Activated CD4-positive, alpha-beta T cell treated with anti-CD3 and anti-CD28 coated beads, Interleukin-2, Interleukin-6, amounts not matched to agents 100 ng/mL and 50 ng/mL, durations not matched to agents 16 hours and 8 hours (primary cell): ENCODE measurements at regions not wholly inside any gene's neighbourhood (a gene's known extent, or its start where the extent isn't known, plus 50 kb on each side); places are given as distances from the start of the nearest gene placed in this dataset.
"Not testable (repeated sequence)": the region's sequence is repeated elsewhere in the genome, so short reads cannot be mapped to it uniquely, and the experiment has no call there.

Experiments
- DNase-seq: peaks from one replicate; pipeline ENCODE4 v3.0.0-alpha.2; 2020

GRCh38 chr6:6091608-6092002, 84.9 kb upstream of the NRN1 start:
- peak; percentile 25 for DNase-seq

GRCh38 chr6:6090861-6091607, 84.3 kb upstream of the NRN1 start:
- DNase-seq, result no peak

DNA sequence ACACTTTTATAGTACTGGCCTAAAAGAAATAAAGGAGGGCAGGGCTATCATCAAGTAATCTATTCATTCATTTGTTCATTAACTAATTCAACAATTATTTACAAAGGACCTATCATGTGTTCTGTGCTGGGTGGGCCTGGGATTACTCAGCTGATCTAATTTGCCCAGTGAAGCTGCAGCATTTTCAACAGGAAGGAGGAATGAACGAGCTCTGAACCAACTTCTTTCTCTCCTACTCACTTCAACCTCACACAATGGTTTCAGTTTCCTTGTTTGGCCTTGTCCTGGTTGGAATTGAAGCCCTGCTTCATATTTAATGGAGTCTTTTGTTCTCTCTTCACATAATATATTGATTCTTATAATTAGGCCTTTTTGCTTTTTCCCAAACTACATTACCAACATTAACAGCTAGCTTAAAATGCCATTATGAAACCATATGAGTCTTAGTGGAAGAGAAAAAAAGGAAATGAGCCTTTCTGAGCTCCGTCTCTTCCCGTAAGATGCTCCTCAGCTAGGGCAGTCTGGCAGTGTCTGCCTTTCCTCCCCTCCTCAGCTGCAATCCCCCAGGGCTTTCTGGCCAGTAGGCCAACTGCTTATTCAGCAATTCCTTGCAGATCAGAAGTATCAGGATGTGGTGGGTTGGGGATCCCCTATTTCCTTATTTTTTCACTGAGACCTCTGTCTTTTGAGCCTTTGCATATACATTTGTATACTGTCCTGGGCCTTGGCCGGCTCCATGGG, 79.4 kb upstream of the NRN1 start:
- no peak for DNase-seq

DNA sequence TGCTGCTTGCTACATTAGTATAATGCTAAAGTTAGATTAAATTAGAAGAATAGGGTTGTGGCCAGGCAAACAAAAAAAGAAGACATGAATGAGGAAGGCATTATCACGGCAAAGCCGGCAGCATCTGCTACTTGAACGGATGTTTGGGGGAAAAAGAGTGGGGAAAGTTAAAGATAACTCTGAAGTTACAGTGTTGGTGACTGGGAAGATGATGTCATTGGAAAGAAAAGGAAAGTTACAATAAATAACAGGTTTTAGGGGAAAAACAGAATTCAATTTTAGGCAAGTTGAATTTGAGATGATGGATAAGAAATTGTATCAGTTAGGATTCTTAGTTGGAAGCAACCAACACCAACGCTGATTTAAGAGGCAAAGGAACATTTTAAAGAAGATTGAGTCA, 74.2 kb upstream of the NRN1 start:
- no peak for DNase-seq

GRCh38 chr6:6074190-6074589, 67.5 kb upstream of the NRN1 start:
- no peak for DNase-seq

- not testable (repeated sequence) for DNase-seq
Observed at GRCh38 chr6:6068157-6068556, 61.4 kb upstream of the NRN1 start.

- DNase-seq, result no peak
Observed at GRCh38 chr6:6058054-6058444, 51.3 kb upstream of the NRN1 start.

- DNase-seq, result peak; percentile 47
Observed at GRCh38 chr6:6057442-6058053, 50.8 kb upstream of the NRN1 start.
